Keratinocyte (primary cell): ENCODE measurements at regions not wholly inside any gene's neighbourhood (a gene's known extent, or its start where the extent isn't known, plus 50 kb on each side); places are given as distances from the start of the nearest gene placed in this dataset.

Experiments
- DNase-seq: peaks from one replicate; pipeline ENCODE4 v3.0.0-alpha.2; 2011; ENCODE audit warnings: low read depth, missing footprints, low spot score
- FAIRE-seq: peaks from 2 replicates; lab custom pipeline; 2011; peaks lifted over from hg19 to GRCh38; lab: Jason Lieb, UNC
- H2AFZ ChIP-seq: 2 replicates; pipeline ENCODE4 v1.6.0; 2012; ENCODE audit warnings: low read length, control low read depth, inconsistent platforms; ENCODE audit not compliant: control insufficient read depth
- H3K27ac ChIP-seq: 2 replicates; pipeline ENCODE4 v1.5.1; 2011; ENCODE audit warnings: low read length; ENCODE audit not compliant: control insufficient read depth, insufficient read depth
- H3K27me3 ChIP-seq: 3 replicates; pipeline ENCODE4 v1.6.0; 2011; ENCODE audit warnings: low read length; ENCODE audit not compliant: control insufficient read depth, insufficient read depth; ENCODE audit errors: extremely low read depth
- H3K36me3 ChIP-seq, 2 experiments: 2 replicates in 1 of 2; 3 replicates in 1 of 2; pipeline ENCODE4 v1.5.1; 2011; ENCODE audit warnings: low read length in 2 of 2, mild to moderate bottlenecking in 1 of 2; ENCODE audit not compliant: control insufficient read depth in 2 of 2, insufficient read depth in 2 of 2; ENCODE audit errors: extremely low read depth in 1 of 2
- H3K4me1 ChIP-seq: 3 replicates; pipeline ENCODE4 v1.5.1; 2011; ENCODE audit warnings: low read length; ENCODE audit not compliant: control insufficient read depth, insufficient read depth; ENCODE audit errors: extremely low read depth
- H3K4me2 ChIP-seq: 3 replicates; pipeline ENCODE4 v1.6.0; 2011; ENCODE audit warnings: low read depth, low read length; ENCODE audit not compliant: control insufficient read depth, insufficient read depth; ENCODE audit errors: extremely low read depth
- H3K4me3 ChIP-seq, 3 experiments: fragments of 200-600 bp in 1 of 3; sonication (generic) in 1 of 3; 2 replicates in 2 of 3; 3 replicates in 1 of 3; pipeline ENCODE4 v1.5.1; 2011 to 2016; ENCODE audit warnings: low read length in 3 of 3, mild to moderate bottlenecking in 3 of 3, control low read depth in 2 of 3, inconsistent platforms in 1 of 3, low read depth in 1 of 3, mixed read lengths in 1 of 3, mixed run types in 1 of 3, moderate library complexity in 1 of 3; ENCODE audit not compliant: control insufficient read depth in 2 of 3, insufficient read depth in 2 of 3; ENCODE audit errors: extremely low read depth in 1 of 3
- H3K79me2 ChIP-seq: 2 replicates; pipeline ENCODE4 v1.6.0; 2012; ENCODE audit warnings: low read length; ENCODE audit not compliant: control insufficient read depth, insufficient read depth
- H3K9ac ChIP-seq: 3 replicates; pipeline ENCODE4 v1.6.0; 2011; ENCODE audit warnings: low read length; ENCODE audit not compliant: control insufficient read depth, insufficient read depth; ENCODE audit errors: extremely low read depth
- H3K9me1 ChIP-seq: 3 replicates; pipeline ENCODE4 v1.6.0; 2011; ENCODE audit warnings: low read length; ENCODE audit not compliant: control insufficient read depth, insufficient read depth; ENCODE audit errors: extremely low read depth
- H3K9me3 ChIP-seq: 2 replicates; pipeline ENCODE4 v1.5.1; 2012; ENCODE audit warnings: low read depth, low read length; ENCODE audit not compliant: control insufficient read depth
- H4K20me1 ChIP-seq: 3 replicates; pipeline ENCODE4 v1.6.0; 2011; ENCODE audit warnings: low read length; ENCODE audit not compliant: control insufficient read depth, insufficient read depth; ENCODE audit errors: extremely low read depth
- EZH2 ChIP-seq: IDR thresholded peaks from one replicate; pipeline ENCODE4 v1.6.1; 2012; ENCODE audit warnings: inconsistent platforms, mild to moderate bottlenecking, low read length, moderate library complexity
- dilution Hi-C: fragments of 300-500 bp; cut with MboI; formaldehyde crosslinking; loops from one replicate; pipeline ENCODE4 v1.7.0; 2020; ENCODE audit warnings: low sequenced_read_pairs; ENCODE audit not compliant: extremely low pct_ligation_motif_present
- TF ChIP-seq, protein P1 (sequence below), 3 experiments: IDR thresholded peaks in 1 of 3; conservative IDR thresholded peaks in 1 of 3; optimal IDR thresholded peaks in 1 of 3; 2 replicates in 2 of 3; 3 replicates in 1 of 3; pipeline versions ENCODE3 to v1.5.1; 2011; ENCODE audit warnings: low read length in 3 of 3, mild to moderate bottlenecking in 3 of 3, moderate library complexity in 2 of 3, control low read depth in 1 of 3, inconsistent platforms in 1 of 3; ENCODE audit not compliant: insufficient read depth in 2 of 3; ENCODE audit errors: extremely low read depth in 1 of 3

DNA sequence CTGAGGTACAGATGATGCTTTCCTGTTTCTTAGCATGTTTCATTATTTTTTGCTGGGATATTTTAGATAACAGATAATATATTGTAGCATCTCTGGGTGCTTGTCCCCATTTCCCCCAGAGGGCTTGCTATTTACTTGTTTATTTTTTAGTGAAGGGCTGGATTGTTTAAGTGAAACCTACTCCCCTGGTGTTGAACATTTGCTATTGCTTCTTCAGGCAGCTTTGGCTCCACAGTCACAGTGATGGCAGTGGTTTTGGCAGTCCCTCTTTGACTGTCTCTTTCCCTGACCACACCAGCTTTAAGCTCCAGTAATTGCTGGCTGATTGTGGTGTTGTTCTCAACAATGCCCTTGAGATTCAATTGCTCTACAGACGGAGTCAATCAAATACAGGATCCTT, 128.9 kb downstream of the KLF13 start:
- H3K9me3 ChIP-seq: no peaks in the 10 kb centered on the region
- no peak overlapping the region for H3K9ac ChIP-seq
- H3K27ac ChIP-seq: no peak overlapping the region
- dilution Hi-C loops: no loop called here
- no peaks in the 10 kb centered on the region for H3K9me1 ChIP-seq
- H4K20me1 ChIP-seq: no peaks in the 10 kb centered on the region
- H3K79me2 ChIP-seq: no peaks in the 10 kb centered on the region
- peaks cover 32% of the 10 kb centered on the region for H3K4me1 ChIP-seq
- no peak overlapping the region for H3K4me2 ChIP-seq
- H3K36me3 ChIP-seq: no peaks in the 10 kb centered on the region
- DNase-seq (no peak), FAIRE-seq (no peak)
- no peak overlapping the region for H3K4me3 ChIP-seq
- TF ChIP-seq, protein P1, sequence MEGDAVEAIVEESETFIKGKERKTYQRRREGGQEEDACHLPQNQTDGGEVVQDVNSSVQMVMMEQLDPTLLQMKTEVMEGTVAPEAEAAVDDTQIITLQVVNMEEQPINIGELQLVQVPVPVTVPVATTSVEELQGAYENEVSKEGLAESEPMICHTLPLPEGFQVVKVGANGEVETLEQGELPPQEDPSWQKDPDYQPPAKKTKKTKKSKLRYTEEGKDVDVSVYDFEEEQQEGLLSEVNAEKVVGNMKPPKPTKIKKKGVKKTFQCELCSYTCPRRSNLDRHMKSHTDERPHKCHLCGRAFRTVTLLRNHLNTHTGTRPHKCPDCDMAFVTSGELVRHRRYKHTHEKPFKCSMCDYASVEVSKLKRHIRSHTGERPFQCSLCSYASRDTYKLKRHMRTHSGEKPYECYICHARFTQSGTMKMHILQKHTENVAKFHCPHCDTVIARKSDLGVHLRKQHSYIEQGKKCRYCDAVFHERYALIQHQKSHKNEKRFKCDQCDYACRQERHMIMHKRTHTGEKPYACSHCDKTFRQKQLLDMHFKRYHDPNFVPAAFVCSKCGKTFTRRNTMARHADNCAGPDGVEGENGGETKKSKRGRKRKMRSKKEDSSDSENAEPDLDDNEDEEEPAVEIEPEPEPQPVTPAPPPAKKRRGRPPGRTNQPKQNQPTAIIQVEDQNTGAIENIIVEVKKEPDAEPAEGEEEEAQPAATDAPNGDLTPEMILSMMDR (optimal IDR thresholded peaks at IDR 0.05 in 1 of 3, IDR thresholded peaks at IDR 0.05 in 1 of 3, conservative IDR thresholded peaks at IDR 0.05 in 1 of 3; ENCODE audit: extremely low read depth in 1 of 3, insufficient read depth in 2 of 3, low read length in 3 of 3): peak; percentile 2 to 17 (median 11)
- TF ChIP-seq EZH2: no peak
- H2AFZ ChIP-seq: no peak overlapping the region
- no peaks in the 10 kb centered on the region for H3K27me3 ChIP-seq

DNA sequence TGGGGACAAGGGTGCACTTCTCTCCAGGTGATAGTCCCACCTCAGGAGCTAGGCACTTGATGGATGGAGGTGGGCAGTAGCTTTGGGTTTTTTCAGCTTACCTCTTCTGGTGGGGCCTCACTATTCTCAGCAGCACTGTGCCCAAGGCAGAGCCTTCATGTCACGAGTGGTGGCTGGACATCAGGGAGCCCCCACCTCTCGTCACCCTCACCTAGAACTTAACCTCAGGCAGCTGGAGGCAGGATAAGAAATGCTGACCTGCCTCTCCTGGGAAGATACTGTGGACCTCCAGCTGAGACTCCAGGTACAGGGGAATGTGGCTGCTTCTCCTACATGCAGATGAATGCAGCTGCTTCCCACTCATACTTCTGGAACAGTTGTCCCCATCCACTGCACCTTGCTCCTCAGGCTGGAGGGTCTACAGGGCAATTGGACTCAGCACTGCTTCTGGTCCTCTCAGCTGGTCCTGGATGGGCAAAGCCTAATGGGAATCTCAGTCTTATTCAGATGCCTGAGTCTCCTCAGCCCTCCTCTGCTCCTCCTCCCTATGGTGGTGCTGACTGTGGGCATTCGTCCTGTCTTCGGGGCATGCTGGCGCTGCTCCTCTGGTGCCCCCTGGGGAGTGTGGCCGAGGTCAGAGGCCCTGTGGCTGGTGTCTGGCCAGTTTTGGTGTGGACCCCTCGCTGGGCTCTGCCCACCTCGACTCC, 129.9 kb downstream of the KLF13 start:
- dilution Hi-C loops: no loop called here
- no peaks in the 10 kb centered on the region for H3K9me1 ChIP-seq
- peak overlapping the region; percentile 30 for H3K9ac ChIP-seq
- H2AFZ ChIP-seq: no peak overlapping the region
- H3K4me2 ChIP-seq: no peak overlapping the region
- no peaks in the 10 kb centered on the region for H3K27me3 ChIP-seq
- no peaks in the 10 kb centered on the region for H3K79me2 ChIP-seq
- H4K20me1 ChIP-seq: no peaks in the 10 kb centered on the region
- no peak for DNase-seq
- H3K27ac ChIP-seq: peak overlapping the region; percentile 84
- H3K9me3 ChIP-seq: no peaks in the 10 kb centered on the region
- no peaks in the 10 kb centered on the region for H3K36me3 ChIP-seq
- no peak overlapping the region for H3K4me3 ChIP-seq
- peaks cover 32% of the 10 kb centered on the region for H3K4me1 ChIP-seq
- no peak for FAIRE-seq
- TF ChIP-seq, protein P1 (optimal IDR thresholded peaks at IDR 0.05 in 1 of 3, IDR thresholded peaks at IDR 0.05 in 1 of 3, conservative IDR thresholded peaks at IDR 0.05 in 1 of 3; ENCODE audit: extremely low read depth in 1 of 3, insufficient read depth in 2 of 3, low read length in 3 of 3): no peak
- no peak for TF ChIP-seq EZH2
